ENCODE measurements at regions not wholly inside any gene's neighbourhood (a gene's known extent, or its start where the extent isn't known, plus 50 kb on each side); places are given as distances from the start of the nearest gene placed in this dataset.

DNA sequence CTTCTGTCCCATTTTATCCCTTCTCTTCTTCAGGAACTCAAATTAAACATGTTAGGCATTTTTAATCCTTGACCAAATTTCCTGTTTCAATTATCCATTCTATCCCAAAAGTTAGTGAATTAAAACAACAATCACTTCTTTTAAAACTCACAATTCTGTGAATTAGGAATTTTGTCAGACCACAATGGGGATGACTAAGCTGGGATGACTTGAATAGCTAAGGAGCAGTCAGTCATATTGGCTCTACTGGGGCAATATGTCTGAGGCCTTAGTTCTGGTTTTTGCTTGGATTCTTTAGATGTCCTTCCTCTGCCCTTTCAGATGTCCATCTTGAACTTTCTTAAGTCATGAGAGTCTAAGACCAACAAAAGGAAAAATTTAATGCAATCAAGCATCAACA, 178.2 kb upstream of the TGFBR2 start:
- TF ChIP-seq, protein P1, sequence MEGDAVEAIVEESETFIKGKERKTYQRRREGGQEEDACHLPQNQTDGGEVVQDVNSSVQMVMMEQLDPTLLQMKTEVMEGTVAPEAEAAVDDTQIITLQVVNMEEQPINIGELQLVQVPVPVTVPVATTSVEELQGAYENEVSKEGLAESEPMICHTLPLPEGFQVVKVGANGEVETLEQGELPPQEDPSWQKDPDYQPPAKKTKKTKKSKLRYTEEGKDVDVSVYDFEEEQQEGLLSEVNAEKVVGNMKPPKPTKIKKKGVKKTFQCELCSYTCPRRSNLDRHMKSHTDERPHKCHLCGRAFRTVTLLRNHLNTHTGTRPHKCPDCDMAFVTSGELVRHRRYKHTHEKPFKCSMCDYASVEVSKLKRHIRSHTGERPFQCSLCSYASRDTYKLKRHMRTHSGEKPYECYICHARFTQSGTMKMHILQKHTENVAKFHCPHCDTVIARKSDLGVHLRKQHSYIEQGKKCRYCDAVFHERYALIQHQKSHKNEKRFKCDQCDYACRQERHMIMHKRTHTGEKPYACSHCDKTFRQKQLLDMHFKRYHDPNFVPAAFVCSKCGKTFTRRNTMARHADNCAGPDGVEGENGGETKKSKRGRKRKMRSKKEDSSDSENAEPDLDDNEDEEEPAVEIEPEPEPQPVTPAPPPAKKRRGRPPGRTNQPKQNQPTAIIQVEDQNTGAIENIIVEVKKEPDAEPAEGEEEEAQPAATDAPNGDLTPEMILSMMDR (conservative IDR thresholded peaks at IDR 0.05), result no peak
- TF ChIP-seq ZFX (IDR thresholded peaks at IDR 0.05), result no peak
